ENCODE measurements at regions not wholly inside any gene's neighbourhood (a gene's known extent, or its start where the extent isn't known, plus 50 kb on each side); places are given as distances from the start of the nearest gene placed in this dataset.

- TF ChIP-seq ATF2 (tag by site-specific recombination; IDR thresholded peaks at IDR 0.05; ENCODE audit: low read depth) = no peak
- TF ChIP-seq, protein P1, sequence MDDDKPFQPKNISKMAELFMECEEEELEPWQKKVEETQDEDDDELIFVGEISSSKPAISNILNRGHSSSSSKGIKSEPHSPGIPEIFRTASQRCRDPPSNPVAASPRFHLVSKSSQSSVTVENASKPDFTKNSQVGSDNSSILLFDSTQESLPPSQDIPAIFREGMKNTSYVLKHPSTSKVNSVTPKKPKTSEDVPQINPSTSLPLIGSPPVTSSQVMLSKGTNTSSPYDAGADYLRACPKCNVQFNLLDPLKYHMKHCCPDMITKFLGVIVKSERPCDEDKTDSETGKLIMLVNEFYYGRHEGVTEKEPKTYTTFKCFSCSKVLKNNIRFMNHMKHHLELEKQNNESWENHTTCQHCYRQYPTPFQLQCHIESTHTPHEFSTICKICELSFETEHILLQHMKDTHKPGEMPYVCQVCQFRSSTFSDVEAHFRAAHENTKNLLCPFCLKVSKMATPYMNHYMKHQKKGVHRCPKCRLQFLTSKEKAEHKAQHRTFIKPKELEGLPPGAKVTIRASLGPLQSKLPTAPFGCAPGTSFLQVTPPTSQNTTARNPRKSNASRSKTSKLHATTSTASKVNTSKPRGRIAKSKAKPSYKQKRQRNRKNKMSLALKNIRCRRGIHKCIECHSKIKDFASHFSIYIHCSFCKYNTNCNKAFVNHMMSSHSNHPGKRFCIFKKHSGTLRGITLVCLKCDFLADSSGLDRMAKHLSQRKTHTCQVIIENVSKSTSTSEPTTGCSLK (tag by site-specific recombination; IDR thresholded peaks at IDR 0.05) = no peak
- TF ChIP-seq ZNF223 (tag by site-specific recombination; IDR thresholded peaks at IDR 0.05) = no peak
Measured at GRCh38 chr3:18841422-18842343, 306.6 kb upstream of the KCNH8 start (continued).

DNA sequence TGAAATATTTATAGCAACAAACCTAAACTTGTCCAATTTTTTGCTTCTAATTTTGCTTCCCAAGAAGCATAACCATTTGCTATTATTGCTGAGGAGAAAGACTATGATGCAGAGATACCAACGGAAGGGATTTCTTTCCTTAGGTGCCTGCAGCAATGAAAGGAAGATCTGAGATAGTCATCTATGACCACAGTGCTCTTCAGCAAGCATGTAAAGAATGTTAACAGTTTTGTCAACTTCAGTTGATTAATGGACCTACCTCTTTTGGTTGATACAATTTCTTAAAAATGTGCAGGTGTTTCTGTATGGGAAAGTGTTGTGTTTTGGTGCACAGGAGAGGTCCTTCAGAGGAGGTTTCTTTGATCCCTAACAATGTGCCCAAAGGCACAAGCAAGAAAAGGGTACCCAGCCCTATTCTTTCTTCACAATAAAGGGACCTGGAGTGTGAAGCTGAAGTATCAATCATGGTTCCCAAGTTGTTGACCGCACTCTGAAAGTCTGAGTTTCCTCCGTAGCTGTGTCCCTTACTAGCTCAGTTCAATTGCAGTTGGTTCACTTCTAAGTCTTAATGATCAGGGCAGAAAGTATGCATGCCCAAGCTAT lies 307.7 kb upstream of the KCNH8 start:
- Histone ChIP-seq H3K9me3 (ENCODE audit: control insufficient read depth, insufficient read depth, low read depth, low read length) (no peaks in the 10 kb centered on the region), H3K36me3 (ENCODE audit: control insufficient read depth in 2 of 2, insufficient read depth in 1 of 2, low read length in 2 of 2) (no peaks in the 10 kb centered on the region), H3K27ac (ENCODE audit: extremely low read depth, low read depth, low read length) (no peak overlapping the region), H3K4me1 (ENCODE audit: control insufficient read depth, insufficient read depth, low read length) (no peaks in the 10 kb centered on the region), H3K4me3 (ENCODE audit: low read depth, low read length) (no peak overlapping the region)
- TF ChIP-seq PBX3 (CRISPR knock-in tag; IDR thresholded peaks at IDR 0.05) (no peak), ZBTB48 (tag by site-specific recombination; IDR thresholded peaks at IDR 0.05) (no peak), ZNF169 (tag by site-specific recombination; IDR thresholded peaks at IDR 0.05) (no peak), ZIC2 (tag by site-specific recombination; IDR thresholded peaks at IDR 0.05) (no peak), ZNF548 (tag by site-specific recombination; IDR thresholded peaks at IDR 0.05) (no peak), ZNF571 (tag by site-specific recombination; IDR thresholded peaks at IDR 0.05) (no peak), ZNF776 (tag by site-specific recombination; IDR thresholded peaks at IDR 0.05; ENCODE audit: borderline replicate concordance) (no peak), ZBTB8A (tag by site-specific recombination; IDR thresholded peaks at IDR 0.05) (no peak), ZNF175 (tag by site-specific recombination; IDR thresholded peaks at IDR 0.05) (no peak), ZNF155 (tag by site-specific recombination; IDR thresholded peaks at IDR 0.05) (no peak), ZNF624 (tag by site-specific recombination; IDR thresholded peaks at IDR 0.05) (no peak), YY2 (tag by site-specific recombination; IDR thresholded peaks at IDR 0.05) (no peak), ZNF133 (tag by site-specific recombination; IDR thresholded peaks at IDR 0.05) (no peak), ZNF600 (tag by site-specific recombination; IDR thresholded peaks at IDR 0.05) (no peak), ZNF549 (tag by site-specific recombination; IDR thresholded peaks at IDR 0.05) (no peak), ZNF521 (tag by site-specific recombination; IDR thresholded peaks at IDR 0.05) (no peak)
- TF ChIP-seq, protein P2, sequence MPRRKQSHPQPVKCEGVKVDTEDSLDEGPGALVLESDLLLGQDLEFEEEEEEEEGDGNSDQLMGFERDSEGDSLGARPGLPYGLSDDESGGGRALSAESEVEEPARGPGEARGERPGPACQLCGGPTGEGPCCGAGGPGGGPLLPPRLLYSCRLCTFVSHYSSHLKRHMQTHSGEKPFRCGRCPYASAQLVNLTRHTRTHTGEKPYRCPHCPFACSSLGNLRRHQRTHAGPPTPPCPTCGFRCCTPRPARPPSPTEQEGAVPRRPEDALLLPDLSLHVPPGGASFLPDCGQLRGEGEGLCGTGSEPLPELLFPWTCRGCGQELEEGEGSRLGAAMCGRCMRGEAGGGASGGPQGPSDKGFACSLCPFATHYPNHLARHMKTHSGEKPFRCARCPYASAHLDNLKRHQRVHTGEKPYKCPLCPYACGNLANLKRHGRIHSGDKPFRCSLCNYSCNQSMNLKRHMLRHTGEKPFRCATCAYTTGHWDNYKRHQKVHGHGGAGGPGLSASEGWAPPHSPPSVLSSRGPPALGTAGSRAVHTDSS (tag by site-specific recombination; IDR thresholded peaks at IDR 0.05) = no peak
- TF ChIP-seq, protein P3, sequence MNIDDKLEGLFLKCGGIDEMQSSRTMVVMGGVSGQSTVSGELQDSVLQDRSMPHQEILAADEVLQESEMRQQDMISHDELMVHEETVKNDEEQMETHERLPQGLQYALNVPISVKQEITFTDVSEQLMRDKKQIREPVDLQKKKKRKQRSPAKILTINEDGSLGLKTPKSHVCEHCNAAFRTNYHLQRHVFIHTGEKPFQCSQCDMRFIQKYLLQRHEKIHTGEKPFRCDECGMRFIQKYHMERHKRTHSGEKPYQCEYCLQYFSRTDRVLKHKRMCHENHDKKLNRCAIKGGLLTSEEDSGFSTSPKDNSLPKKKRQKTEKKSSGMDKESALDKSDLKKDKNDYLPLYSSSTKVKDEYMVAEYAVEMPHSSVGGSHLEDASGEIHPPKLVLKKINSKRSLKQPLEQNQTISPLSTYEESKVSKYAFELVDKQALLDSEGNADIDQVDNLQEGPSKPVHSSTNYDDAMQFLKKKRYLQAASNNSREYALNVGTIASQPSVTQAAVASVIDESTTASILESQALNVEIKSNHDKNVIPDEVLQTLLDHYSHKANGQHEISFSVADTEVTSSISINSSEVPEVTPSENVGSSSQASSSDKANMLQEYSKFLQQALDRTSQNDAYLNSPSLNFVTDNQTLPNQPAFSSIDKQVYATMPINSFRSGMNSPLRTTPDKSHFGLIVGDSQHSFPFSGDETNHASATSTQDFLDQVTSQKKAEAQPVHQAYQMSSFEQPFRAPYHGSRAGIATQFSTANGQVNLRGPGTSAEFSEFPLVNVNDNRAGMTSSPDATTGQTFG (tag by site-specific recombination; IDR thresholded peaks at IDR 0.05; ENCODE audit: borderline replicate concordance) = no peak
- ChIA-PET CTCF (no interaction called here), POLR2A (no interaction called here)

All from HEK293 (cell line).